ENCODE measurements at regions not wholly inside any gene's neighbourhood (a gene's known extent, or its start where the extent isn't known, plus 50 kb on each side); places are given as distances from the start of the nearest gene placed in this dataset.

DNA sequence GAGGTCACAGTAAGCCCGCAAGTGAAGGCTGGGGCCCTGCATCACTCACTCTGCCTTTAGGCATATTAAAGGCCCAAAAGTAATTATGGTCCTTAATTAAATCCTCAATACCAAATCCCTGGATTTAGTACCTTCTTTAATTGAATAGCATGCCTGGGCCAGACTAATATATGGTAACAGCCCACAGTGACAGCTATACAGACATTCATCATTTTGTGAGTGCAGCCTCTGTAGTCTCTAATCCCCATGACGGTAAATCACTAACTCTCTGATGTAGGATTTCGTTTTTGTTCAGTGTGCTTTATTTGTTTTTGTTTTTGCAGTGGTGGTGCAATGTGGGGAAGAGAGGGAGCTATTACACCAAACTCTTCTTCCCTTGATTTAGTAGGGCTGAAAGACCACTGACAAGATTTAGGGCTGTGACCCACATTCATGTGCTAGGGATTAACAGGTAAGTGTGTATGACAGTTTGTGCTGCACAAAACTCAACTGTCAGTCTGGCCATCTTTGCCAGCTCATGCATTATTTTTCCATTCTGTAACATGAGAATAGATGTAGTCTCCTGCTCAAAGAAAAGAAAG, 60.6 kb upstream of the SLC39A8 start:
- no peak for TF ChIP-seq CTCF (IDR thresholded peaks at IDR 0.05)
- no peak for TF ChIP-seq POLR2A (IDR thresholded peaks at IDR 0.05)
